Kidney (tissue), 13 donors: ENCODE measurements at regions not wholly inside any gene's neighbourhood (a gene's known extent, or its start where the extent isn't known, plus 50 kb on each side); places are given as distances from the start of the nearest gene placed in this dataset.

Experiments used
- DNase-seq, 5 donors: peaks; one replicate each; pipeline ENCODE4 v3.0.0-alpha.2; 2013 to 2020
- FAIRE-seq: peaks from 2 replicates; lab custom pipeline; 2012; peaks lifted over from hg19 to GRCh38; lab: Jason Lieb, UNC
- H3K27ac ChIP-seq, 2 donors: one replicate each; pipeline ENCODE4 v1.7.0; 2013; ENCODE audit warnings: low read depth in 2 of 2, low read length in 2 of 2, inconsistent platforms in 1 of 2
- H3K27me3 ChIP-seq: one replicate; pipeline ENCODE4 v1.7.1; 2013; ENCODE audit warnings: low read length, inconsistent platforms; ENCODE audit not compliant: control insufficient read depth, insufficient read depth
- H3K36me3 ChIP-seq, 3 donors: one replicate each; pipeline versions ENCODE4 v1.7.0 to v1.7.1; 2013; ENCODE audit warnings: low read length in 3 of 3, control low read depth in 1 of 3, inconsistent platforms in 1 of 3; ENCODE audit not compliant: insufficient read depth in 3 of 3, control insufficient read depth in 2 of 3
- H3K4me1 ChIP-seq, 3 donors: one replicate each; pipeline versions ENCODE4 v1.7.0 to v1.7.1; 2013; ENCODE audit warnings: low read length in 3 of 3, inconsistent platforms in 1 of 3, low read depth in 1 of 3; ENCODE audit not compliant: control insufficient read depth in 2 of 3, insufficient read depth in 2 of 3
- H3K4me3 ChIP-seq, 3 donors: one replicate each; pipeline versions ENCODE4 v1.7.0 to v1.8.1; 2013; ENCODE audit warnings: low read length in 3 of 3, control low read depth in 1 of 3, inconsistent platforms in 1 of 3
- H3K9ac ChIP-seq, 3 donors: one replicate each; pipeline versions ENCODE4 v1.7.0 to v1.7.1; 2013; ENCODE audit warnings: low read length in 3 of 3, control low read depth in 1 of 3, inconsistent platforms in 1 of 3
- H3K9me3 ChIP-seq, 3 donors: one replicate each; pipeline versions ENCODE4 v1.7.0 to v1.7.1; 2013; ENCODE audit warnings: low read length in 3 of 3, control low read depth in 1 of 3, inconsistent platforms in 1 of 3; ENCODE audit not compliant: control insufficient read depth in 2 of 3, insufficient read depth in 1 of 3
- CTCF ChIP-seq: IDR thresholded peaks from 3 replicates; pipeline ENCODE4 v1.5.1; 2012; ENCODE audit warnings: mild to moderate bottlenecking, moderate library complexity, borderline replicate concordance; ENCODE audit not compliant: insufficient read depth; ENCODE audit errors: extremely low read depth
- intact Hi-C: fragments of 100-400 bp; cut with DNase I; formaldehyde crosslinking; loops from one replicate; pipeline ENCODE4 v1.11.1; 2022
- donor health status: control.
- donor health status: control.
- donor health status: control.
- donor health status: control.
- donor health status: control.
- donor health status: DM: yes; HTN: yes; CAD: no.
- donor health status: Normal renal cell carcinoma (clear cell type).

- H3K36me3 ChIP-seq = no peaks in the 10 kb centered on the region
- no peak overlapping the region for H3K27ac ChIP-seq
- no peaks in the 10 kb centered on the region for H3K4me1 ChIP-seq
- FAIRE-seq (no peak), DNase-seq (no peak)
- no peak for TF ChIP-seq CTCF
- no peaks in the 10 kb centered on the region for H3K9me3 ChIP-seq
- H3K27me3 ChIP-seq = no peaks in the 10 kb centered on the region
- H3K9ac ChIP-seq = no peak overlapping the region
- intact Hi-C loops = no loop called here
- H3K4me3 ChIP-seq = no peak overlapping the region
Observed at GRCh38 chr2:12074845-12075217, 328.4 kb downstream of the LPIN1 start.

GRCh38 chr2:12075603-12076002 is 329.2 kb downstream of the LPIN1 start:
- no peak for DNase-seq
- H3K4me1 ChIP-seq = no peaks in the 10 kb centered on the region
- no peak overlapping the region for H3K4me3 ChIP-seq
- FAIRE-seq = peak; percentile 15
- intact Hi-C loops = no loop called here
- H3K27ac ChIP-seq = no peak overlapping the region
- no peak overlapping the region for H3K9ac ChIP-seq
- no peaks in the 10 kb centered on the region for H3K27me3 ChIP-seq
- H3K9me3 ChIP-seq = no peaks in the 10 kb centered on the region
- no peaks in the 10 kb centered on the region for H3K36me3 ChIP-seq
- TF ChIP-seq CTCF = no peak

- no peak for TF ChIP-seq CTCF
- Histone ChIP-seq H3K27me3 (no peaks in the 10 kb centered on the region), H3K4me1 (no peaks in the 10 kb centered on the region), H3K9me3 (no peaks in the 10 kb centered on the region), H3K9ac (no peak overlapping the region), H3K36me3 (no peaks in the 10 kb centered on the region), H3K27ac (no peak overlapping the region), H3K4me3 (no peak overlapping the region)
- FAIRE-seq (no peak), DNase-seq (peak in 1 of 5 donors; percentile 54)
- intact Hi-C loops = no loop called here
Observed at GRCh38 chr2:12076810-12077209, 330.4 kb downstream of the LPIN1 start.

GRCh38 chr2:12080360-12080759 is 333.9 kb downstream of the LPIN1 start:
- Histone ChIP-seq H3K4me1 (no peaks in the 10 kb centered on the region), H3K36me3 (no peaks in the 10 kb centered on the region), H3K27me3 (no peaks in the 10 kb centered on the region), H3K4me3 (no peak overlapping the region), H3K9ac (no peak overlapping the region), H3K27ac (no peak overlapping the region), H3K9me3 (no peaks in the 10 kb centered on the region)
- no peak for TF ChIP-seq CTCF
- DNase-seq (no peak), FAIRE-seq (no peak)
- intact Hi-C loops = no loop called here
